ENCODE measurements at regions not wholly inside any gene's neighbourhood (a gene's known extent, or its start where the extent isn't known, plus 50 kb on each side); places are given as distances from the start of the nearest gene placed in this dataset.

DNA sequence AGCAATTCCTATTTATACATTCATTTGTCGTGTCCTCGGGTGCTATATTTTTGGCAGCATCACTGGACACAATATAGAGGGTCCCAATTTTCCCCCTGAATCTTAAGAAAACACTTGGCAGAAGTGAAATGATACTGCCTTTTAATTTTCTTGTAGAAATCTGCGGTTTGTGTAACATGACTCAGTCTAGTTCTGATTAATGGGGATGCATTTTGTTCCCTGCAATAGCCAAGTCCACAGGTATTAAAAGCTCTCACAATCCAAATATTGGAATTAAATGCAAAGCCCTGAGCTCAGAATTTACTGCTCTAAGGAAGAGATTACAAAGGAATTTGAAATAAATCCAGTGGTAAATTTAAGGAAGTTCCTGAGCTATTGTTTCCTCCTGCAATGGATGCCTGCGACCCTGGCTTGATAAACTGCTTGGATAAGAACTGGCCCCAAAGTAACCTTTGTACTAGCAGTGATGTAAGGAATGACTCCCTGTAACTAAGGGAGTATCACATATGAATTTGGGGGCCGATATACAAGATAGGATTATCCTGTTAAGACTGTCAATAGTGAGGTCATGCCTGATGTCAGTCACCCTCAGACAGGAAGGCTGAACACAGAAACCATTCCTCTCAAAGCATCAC, 349.7 kb upstream of the C1orf87 start:
- TF ChIP-seq, protein P1, sequence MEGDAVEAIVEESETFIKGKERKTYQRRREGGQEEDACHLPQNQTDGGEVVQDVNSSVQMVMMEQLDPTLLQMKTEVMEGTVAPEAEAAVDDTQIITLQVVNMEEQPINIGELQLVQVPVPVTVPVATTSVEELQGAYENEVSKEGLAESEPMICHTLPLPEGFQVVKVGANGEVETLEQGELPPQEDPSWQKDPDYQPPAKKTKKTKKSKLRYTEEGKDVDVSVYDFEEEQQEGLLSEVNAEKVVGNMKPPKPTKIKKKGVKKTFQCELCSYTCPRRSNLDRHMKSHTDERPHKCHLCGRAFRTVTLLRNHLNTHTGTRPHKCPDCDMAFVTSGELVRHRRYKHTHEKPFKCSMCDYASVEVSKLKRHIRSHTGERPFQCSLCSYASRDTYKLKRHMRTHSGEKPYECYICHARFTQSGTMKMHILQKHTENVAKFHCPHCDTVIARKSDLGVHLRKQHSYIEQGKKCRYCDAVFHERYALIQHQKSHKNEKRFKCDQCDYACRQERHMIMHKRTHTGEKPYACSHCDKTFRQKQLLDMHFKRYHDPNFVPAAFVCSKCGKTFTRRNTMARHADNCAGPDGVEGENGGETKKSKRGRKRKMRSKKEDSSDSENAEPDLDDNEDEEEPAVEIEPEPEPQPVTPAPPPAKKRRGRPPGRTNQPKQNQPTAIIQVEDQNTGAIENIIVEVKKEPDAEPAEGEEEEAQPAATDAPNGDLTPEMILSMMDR (IDR thresholded peaks at IDR 0.05), result no peak
- no peak for TF ChIP-seq EP300 (IDR thresholded peaks at IDR 0.05)

Measured in tibial nerve (tissue), 4 donors.